H9 (cell line): ENCODE measurements at regions not wholly inside any gene's neighbourhood (a gene's known extent, or its start where the extent isn't known, plus 50 kb on each side); places are given as distances from the start of the nearest gene placed in this dataset.

Source experiments
- DNase-seq: peaks from one replicate; pipeline ENCODE4 v3.0.0-alpha.2; 2017
- H2AFZ ChIP-seq: one replicate; pipeline ENCODE4 v1.6.1; 2013; ENCODE audit warnings: mild to moderate bottlenecking, low read length, control low read depth, moderate library complexity
- H2AK5ac ChIP-seq: 2 replicates; pipeline ENCODE4 v1.6.1; 2013; ENCODE audit warnings: low read length, control low read depth, mixed read lengths; ENCODE audit not compliant: insufficient read length
- H2BK120ac ChIP-seq: one replicate; pipeline ENCODE4 v1.6.1; 2013; ENCODE audit warnings: low read depth, mild to moderate bottlenecking, low read length, control low read depth, inconsistent platforms; ENCODE audit not compliant: poor library complexity, severe bottlenecking
- H2BK12ac ChIP-seq: 2 replicates; pipeline ENCODE4 v1.6.1; 2013; ENCODE audit warnings: low read length, control low read depth, mixed read lengths, low read depth; ENCODE audit not compliant: insufficient read length
- H2BK15ac ChIP-seq: 2 replicates; pipeline ENCODE4 v1.6.1; 2013; ENCODE audit warnings: low read depth, low read length, control low read depth
- H2BK20ac ChIP-seq: one replicate; pipeline ENCODE4 v1.6.1; 2013; ENCODE audit warnings: low read depth, mild to moderate bottlenecking, low read length, control low read depth, inconsistent platforms; ENCODE audit not compliant: poor library complexity, severe bottlenecking
- H2BK5ac ChIP-seq: 2 replicates; pipeline ENCODE4 v1.6.1; 2013; ENCODE audit warnings: low read length, control low read depth, mixed read lengths; ENCODE audit not compliant: insufficient read length
- H3K14ac ChIP-seq: 2 replicates; pipeline ENCODE4 v1.6.1; 2013; ENCODE audit warnings: low read length, control low read depth; ENCODE audit not compliant: insufficient read depth
- H3K18ac ChIP-seq: 2 replicates; pipeline ENCODE4 v1.6.1; 2013; ENCODE audit warnings: low read depth, mild to moderate bottlenecking, mixed read lengths, low read length, control low read depth; ENCODE audit not compliant: insufficient read length
- H3K23ac ChIP-seq: 2 replicates; pipeline ENCODE4 v1.6.1; 2013; ENCODE audit warnings: low read length, control low read depth, mixed read lengths, low read depth; ENCODE audit not compliant: insufficient read length
- H3K23me2 ChIP-seq: 2 replicates; pipeline ENCODE4 v1.6.1; 2013; ENCODE audit warnings: low read depth, mild to moderate bottlenecking, mixed read lengths, low read length, control low read depth; ENCODE audit not compliant: insufficient read length, poor library complexity, severe bottlenecking
- H3K27ac ChIP-seq: 2 replicates; pipeline ENCODE4 v1.5.1; 2013; ENCODE audit warnings: low read length, control low read depth, mixed read lengths, low read depth; ENCODE audit not compliant: insufficient read length
- H3K27me3 ChIP-seq: 2 replicates; pipeline ENCODE4 v1.6.1; 2013; ENCODE audit warnings: low read length, control low read depth, inconsistent platforms; ENCODE audit not compliant: insufficient read depth
- H3K4ac ChIP-seq: 2 replicates; pipeline ENCODE4 v1.6.1; 2013; ENCODE audit warnings: low read depth, mild to moderate bottlenecking, control low read depth, inconsistent platforms, low read length, moderate library complexity
- H3K4me1 ChIP-seq: 2 replicates; pipeline ENCODE4 v1.6.1; 2013; ENCODE audit warnings: low read length, control low read depth, inconsistent platforms; ENCODE audit not compliant: insufficient read depth
- H3K4me2 ChIP-seq: 2 replicates; pipeline ENCODE4 v1.6.1; 2013; ENCODE audit warnings: low read length, control low read depth, mixed read lengths; ENCODE audit not compliant: insufficient read length, insufficient read depth
- H3K56ac ChIP-seq: 2 replicates; pipeline ENCODE4 v1.6.1; 2013; ENCODE audit warnings: low read depth, mild to moderate bottlenecking, mixed read lengths, low read length, control low read depth; ENCODE audit not compliant: insufficient read length
- H3K79me1 ChIP-seq: 2 replicates; pipeline ENCODE4 v1.6.1; 2013; ENCODE audit warnings: low read depth, mild to moderate bottlenecking, moderate library complexity, low read length, control low read depth, inconsistent platforms; ENCODE audit not compliant: insufficient read depth, poor library complexity, severe bottlenecking
- H3K79me2 ChIP-seq: 2 replicates; pipeline ENCODE4 v1.6.1; 2013; ENCODE audit warnings: low read length, control low read depth, inconsistent platforms; ENCODE audit not compliant: insufficient read depth
- H3K9ac ChIP-seq: 2 replicates; pipeline ENCODE4 v1.6.1; 2013; ENCODE audit warnings: low read length, control low read depth, mixed read lengths; ENCODE audit not compliant: insufficient read length; ENCODE audit errors: extremely low read depth
- H3K9me3 ChIP-seq: one replicate; pipeline ENCODE4 v1.6.1; 2013; ENCODE audit warnings: low read depth, low read length, inconsistent platforms; ENCODE audit not compliant: control insufficient read depth
- H3T11ph ChIP-seq: one replicate; pipeline ENCODE4 v1.6.1; 2013; ENCODE audit warnings: mild to moderate bottlenecking, low read length, control low read depth, inconsistent platforms
- H4K20me1 ChIP-seq: one replicate; pipeline ENCODE4 v1.6.1; 2013; ENCODE audit not compliant: control insufficient read depth, insufficient read length, insufficient read depth
- H4K5ac ChIP-seq: 2 replicates; pipeline ENCODE4 v1.6.1; 2013; ENCODE audit warnings: low read depth, mild to moderate bottlenecking, mixed read lengths, low read length, control low read depth; ENCODE audit not compliant: insufficient read length
- H4K8ac ChIP-seq: replicated peaks from 2 replicates; pipeline ENCODE4 v1.6.1; 2013; ENCODE audit warnings: low read length, control low read depth, mixed read lengths, low read depth; ENCODE audit not compliant: insufficient read length
- H4K91ac ChIP-seq: 2 replicates; pipeline ENCODE4 v1.6.1; 2013; ENCODE audit warnings: low read depth, mild to moderate bottlenecking, moderate library complexity, mixed read lengths, low read length, control low read depth; ENCODE audit not compliant: insufficient read length
- H3K27ac Mint-ChIP-seq, 3 experiments: 2 replicates in 2 of 3; 3 replicates in 1 of 3; pipeline ENCODE4 v1.8.0; 2020 to 2021; ENCODE audit warnings: mixed read lengths in 3 of 3, mild to moderate bottlenecking in 1 of 3, moderate library complexity in 1 of 3
- H3K27me3 Mint-ChIP-seq: 2 replicates; pipeline ENCODE4 v1.8.0; 2021; ENCODE audit warnings: low read depth, mild to moderate bottlenecking, moderate library complexity, mixed read lengths
- H3K36me3 Mint-ChIP-seq, 3 experiments: 2 replicates in 2 of 3; 3 replicates in 1 of 3; pipeline ENCODE4 v1.8.0; 2020 to 2021; ENCODE audit warnings: low read depth in 3 of 3, mixed read lengths in 3 of 3; ENCODE audit not compliant: insufficient read depth in 1 of 3
- H3K4me1 Mint-ChIP-seq, 2 experiments: 2 replicates each; pipeline ENCODE4 v1.8.0; 2020; ENCODE audit warnings: mixed read lengths in 2 of 2
- H3K4me3 Mint-ChIP-seq, 2 experiments: 2 replicates in 1 of 2; 3 replicates in 1 of 2; pipeline ENCODE4 v1.8.0; 2020 to 2021; ENCODE audit warnings: mild to moderate bottlenecking in 2 of 2, mixed read lengths in 2 of 2, moderate library complexity in 1 of 2
- H3K9me3 Mint-ChIP-seq, 2 experiments: 2 replicates in 1 of 2; 3 replicates in 1 of 2; pipeline ENCODE4 v1.8.0; 2020; ENCODE audit warnings: mild to moderate bottlenecking in 2 of 2, mixed read lengths in 2 of 2, moderate library complexity in 1 of 2
- CTCF ChIP-seq: fragments of 200-600 bp; sonication (generic); conservative IDR thresholded peaks from 3 replicates; pipeline ENCODE4 v1.8.0; 2021; ENCODE audit warnings: antibody characterized with exemption, mild to moderate bottlenecking
- WGBS: extraction: QIAGEN DNeasy Blood & Tissue Kit; methylation state at CpG from one replicate; pipeline ENCODE4 v1.1.7; 2013; ENCODE audit warnings: missing lambda C conversion rate, low lambda C conversion rate, mixed read lengths; ENCODE audit not compliant: insufficient read length; ENCODE audit errors: extremely low coverage; 5-methylcytosine and 5-hydroxymethylcytosine counted together

- Histone ChIP-seq H2BK15ac (no peak overlapping the region), H4K91ac (no peak overlapping the region), H2BK12ac (no peak overlapping the region), H3K14ac (no peak overlapping the region), H3K27ac (no peak overlapping the region), H3K56ac (no peak overlapping the region), H4K5ac (no peak overlapping the region), H2AFZ (no peak overlapping the region), H3K4ac (no peak overlapping the region), H3K18ac (no peak overlapping the region), H2AK5ac (no peak overlapping the region), H2BK120ac (no peak overlapping the region), H4K8ac (no peak overlapping the region), H3K4me2 (no peak overlapping the region), H4K20me1 (no peaks in the 10 kb centered on the region), H3K4me1 (no peaks in the 10 kb centered on the region), H2BK20ac (no peak overlapping the region), H3T11ph (no peak overlapping the region), H3K9ac (no peak overlapping the region), H2BK5ac (no peak overlapping the region), H3K79me2 (no peaks in the 10 kb centered on the region), H3K23me2 (no peaks in the 10 kb centered on the region), H3K9me3 (no peaks in the 10 kb centered on the region), H3K23ac (no peak overlapping the region), H3K79me1 (no peaks in the 10 kb centered on the region), H3K27me3 (no peaks in the 10 kb centered on the region; the same call in 1 of the 2 replicates)
- Mint-ChIP-seq H3K9me3 (no peaks in the 10 kb centered on the region), H3K27ac (no peak overlapping the region), H3K36me3 (no peaks in the 10 kb centered on the region), H3K4me1 (peaks cover 3 to 7% of the 10 kb centered on the region in 2 experiments; a peak in 3 of 4 replicates), H3K4me3 (no peak overlapping the region), H3K27me3 (peaks cover 1% of the 10 kb centered on the region)
- no peak for TF ChIP-seq CTCF
- DNase-seq: no peak
- no CpG with 5 or more reads among the region's 12 CpGs for WGBS
Observed at GRCh38 chr9:129391221-129391661, 213.2 kb upstream of the IER5L start.
